ENCODE measurements at regions not wholly inside any gene's neighbourhood (a gene's known extent, or its start where the extent isn't known, plus 50 kb on each side); places are given as distances from the start of the nearest gene placed in this dataset.

- DNase-seq (ENCODE audit: low read depth in 2 of 2), result no peak
Observed at GRCh38 chr3:459311-459670, 262.7 kb downstream of the CHL1 start.

GRCh38 chr3:461006-461405, 264.4 kb downstream of the CHL1 start:
- no peak for DNase-seq (ENCODE audit: low read depth in 2 of 2)

- no peak for DNase-seq (ENCODE audit: low read depth in 2 of 2)
Observed at GRCh38 chr3:462851-463250, 266.3 kb downstream of the CHL1 start.

GRCh38 chr3:463252-464192, 267.0 kb downstream of the CHL1 start:
- no peak for DNase-seq (ENCODE audit: low read depth in 2 of 2)

GRCh38 chr3:464255-464654, 267.7 kb downstream of the CHL1 start:
- no peak for DNase-seq (ENCODE audit: low read depth in 2 of 2)

GRCh38 chr3:468172-468571, 271.6 kb downstream of the CHL1 start:
- no peak for DNase-seq (ENCODE audit: low read depth in 2 of 2)

- DNase-seq (ENCODE audit: low read depth in 2 of 2), result no peak
Observed at GRCh38 chr3:473033-473800, 276.7 kb downstream of the CHL1 start.

- DNase-seq (ENCODE audit: low read depth in 2 of 2), result no peak
Observed at GRCh38 chr3:474828-475227, 278.3 kb downstream of the CHL1 start.

GRCh38 chr3:480070-480469, 283.5 kb downstream of the CHL1 start:
- no peak for DNase-seq (ENCODE audit: low read depth in 2 of 2)

- DNase-seq (ENCODE audit: low read depth in 2 of 2), result no peak
Observed at GRCh38 chr3:481111-481510, 284.5 kb downstream of the CHL1 start.

GRCh38 chr3:481680-482079, 285.1 kb downstream of the CHL1 start:
- no peak for DNase-seq (ENCODE audit: low read depth in 2 of 2)

GRCh38 chr3:482479-482878, 285.9 kb downstream of the CHL1 start:
- DNase-seq (ENCODE audit: low read depth in 2 of 2), result no peak

GRCh38 chr3:484341-484740, 287.8 kb downstream of the CHL1 start:
- DNase-seq (ENCODE audit: low read depth in 2 of 2), result no peak

- DNase-seq (ENCODE audit: low read depth in 2 of 2), result no peak
Observed at GRCh38 chr3:487614-488013, 291.1 kb downstream of the CHL1 start.

GRCh38 chr3:492586-493316, 296.2 kb downstream of the CHL1 start:
- no peak for DNase-seq (ENCODE audit: low read depth in 2 of 2)

GRCh38 chr3:494190-494589, 297.6 kb downstream of the CHL1 start:
- no peak for DNase-seq (ENCODE audit: low read depth in 2 of 2)

- no peak for DNase-seq (ENCODE audit: low read depth in 2 of 2)
Observed at GRCh38 chr3:498487-498886, 301.9 kb downstream of the CHL1 start.

- DNase-seq (ENCODE audit: low read depth in 2 of 2), result no peak
Observed at GRCh38 chr3:499001-499761, 302.6 kb downstream of the CHL1 start.

- no peak for DNase-seq (ENCODE audit: low read depth in 2 of 2)
Observed at GRCh38 chr3:502486-502885, 305.9 kb downstream of the CHL1 start.

GRCh38 chr3:513301-513700, 316.7 kb downstream of the CHL1 start:
- no peak for DNase-seq (ENCODE audit: low read depth in 2 of 2)

GRCh38 chr3:514192-514591, 317.6 kb downstream of the CHL1 start:
- DNase-seq (ENCODE audit: low read depth in 2 of 2), result no peak

- no peak for DNase-seq (ENCODE audit: low read depth in 2 of 2)
Observed at GRCh38 chr3:519026-519425, 322.5 kb downstream of the CHL1 start.
